GM12874 (cell line): ENCODE measurements at regions not wholly inside any gene's neighbourhood (a gene's known extent, or its start where the extent isn't known, plus 50 kb on each side); places are given as distances from the start of the nearest gene placed in this dataset.

Source experiments
- CTCF ChIP-seq: IDR thresholded peaks from 2 replicates; pipeline ENCODE4 v1.5.1; 2011; ENCODE audit warnings: low read depth, mild to moderate bottlenecking, control low read depth, low read length, moderate library complexity; ENCODE audit not compliant: insufficient read depth

GRCh38 chr2:225288986-225289385 lies 110.5 kb upstream of the NYAP2 start:
- no peak for TF ChIP-seq CTCF

GRCh38 chr2:225282858-225283710 lies 116.4 kb upstream of the NYAP2 start:
- TF ChIP-seq CTCF = peak; percentile 81

GRCh38 chr2:225276207-225276606 lies 123.3 kb upstream of the NYAP2 start:
- TF ChIP-seq CTCF = no peak

GRCh38 chr2:225275443-225275842 lies 124.1 kb upstream of the NYAP2 start:
- TF ChIP-seq CTCF = no peak

- TF ChIP-seq CTCF = no peak
Observed at GRCh38 chr2:225274751-225275150, 124.8 kb upstream of the NYAP2 start.

GRCh38 chr2:225272173-225272572 lies 127.3 kb upstream of the NYAP2 start:
- TF ChIP-seq CTCF = no peak

GRCh38 chr2:225270861-225271260 lies 128.6 kb upstream of the NYAP2 start:
- 0 out of 2 replicates have a peak, but pooled peaks have one; percentile 5 for TF ChIP-seq CTCF
